ENCODE measurements at regions not wholly inside any gene's neighbourhood (a gene's known extent, or its start where the extent isn't known, plus 50 kb on each side); places are given as distances from the start of the nearest gene placed in this dataset.
"Not testable (repeated sequence)": the region's sequence is repeated elsewhere in the genome, so short reads cannot be mapped to it uniquely, and the experiment has no call there.

DNA sequence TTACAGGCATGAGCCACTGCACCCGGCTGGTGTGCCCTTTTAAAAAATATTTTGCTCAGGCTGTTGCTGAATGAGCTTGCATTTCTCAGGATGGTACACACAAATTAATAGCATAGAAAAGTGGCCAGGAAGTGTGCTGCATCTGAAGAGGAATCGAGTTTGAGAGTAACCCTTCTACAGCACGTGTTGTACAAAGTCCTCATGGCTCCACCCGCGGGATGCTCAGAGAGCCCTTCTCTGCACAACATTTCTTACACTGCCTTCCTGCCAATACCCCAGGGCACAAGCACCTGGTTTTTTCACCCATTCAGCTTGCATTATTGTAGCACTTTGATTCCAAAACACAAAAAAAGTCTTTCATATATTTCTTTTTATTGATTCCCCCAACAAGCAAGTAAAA lies 90.1 kb upstream of the NEDD4L start:
- no peak for DNase-seq (ENCODE audit: low read depth)

GRCh38 chr18:57951999-57952774 lies 91.8 kb upstream of the NEDD4L start:
- DNase-seq (ENCODE audit: low read depth): no peak

DNA sequence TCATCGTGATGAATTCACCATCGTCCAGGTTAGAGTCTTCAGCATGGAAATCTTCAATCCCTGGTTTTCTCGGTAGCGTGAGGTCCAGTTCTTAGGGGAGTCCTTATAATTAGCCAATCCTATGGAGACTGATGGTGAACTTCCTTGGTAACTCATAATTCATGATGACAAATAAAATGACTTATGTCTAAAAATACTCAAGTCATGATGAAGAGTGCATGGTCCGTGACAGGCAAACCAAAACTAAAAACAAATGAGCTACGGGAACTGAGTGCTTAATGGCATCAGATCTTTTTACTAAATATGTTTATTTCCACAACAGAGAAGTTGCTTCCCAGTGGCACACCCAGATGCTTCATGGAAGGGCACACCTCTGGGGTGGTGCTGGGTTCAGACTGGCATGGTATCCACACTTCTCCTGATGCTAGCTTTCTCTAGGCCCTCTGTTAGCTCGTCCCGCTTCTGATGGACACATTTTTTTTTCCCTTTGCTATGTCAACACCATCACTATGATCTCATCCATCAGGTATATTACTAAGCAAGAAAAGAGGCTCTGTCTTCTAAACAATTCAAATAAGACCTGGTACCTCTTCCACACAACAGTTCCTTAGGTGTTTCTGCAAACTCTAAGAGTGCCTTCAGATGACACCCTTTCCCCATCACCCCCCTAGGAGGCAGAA lies 92.8 kb upstream of the NEDD4L start:
- no peak for DNase-seq (ENCODE audit: low read depth)

DNA sequence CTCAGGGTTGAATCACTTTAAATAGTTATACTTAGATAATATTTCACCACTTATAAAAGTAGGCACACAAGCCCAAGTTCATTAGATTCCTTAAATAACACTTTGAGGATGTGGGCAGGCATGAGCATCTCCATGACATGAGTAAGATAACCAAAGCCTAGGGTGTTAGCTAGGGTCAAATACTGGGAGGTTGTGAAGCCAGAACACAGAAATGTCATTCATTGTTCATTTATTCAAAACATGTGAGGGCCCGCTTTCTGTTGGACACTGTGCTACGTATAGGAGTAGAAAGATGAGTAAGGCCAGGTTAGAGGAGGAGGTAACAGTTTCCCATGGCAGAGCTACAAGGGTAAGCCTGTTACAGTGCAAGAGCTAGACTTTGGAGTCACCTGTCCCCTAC lies 93.5 kb upstream of the NEDD4L start:
- no peak for DNase-seq (ENCODE audit: low read depth)

- DNase-seq (ENCODE audit: low read depth): not testable (repeated sequence)
These were observed 94.7 kb upstream of the NEDD4L start for GRCh38 chr18:57949335-57949734.

DNA sequence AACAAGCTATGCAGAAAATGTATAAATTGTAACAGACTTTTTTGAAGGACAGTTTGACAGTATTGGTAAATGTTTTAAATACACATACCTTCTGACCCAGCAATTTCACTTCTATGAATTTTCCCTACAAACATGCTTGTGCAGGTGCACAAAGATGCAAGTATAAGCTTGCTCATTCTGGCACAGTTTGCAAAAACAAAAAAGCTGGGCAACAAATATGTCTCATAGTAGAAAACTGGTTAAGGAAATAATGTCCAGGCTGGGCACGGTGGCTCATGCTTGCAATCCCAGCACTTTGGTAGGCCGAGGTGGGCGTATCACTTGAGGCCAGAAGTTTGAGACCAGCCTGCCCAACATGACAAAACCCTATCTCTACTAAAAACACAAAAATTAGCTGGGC lies 96.9 kb upstream of the NEDD4L start:
- no peak for DNase-seq (ENCODE audit: low read depth)

- no peak for DNase-seq (ENCODE audit: low read depth)
These were observed 100.3 kb upstream of the NEDD4L start for GRCh38 chr18:57943723-57944122.

- no peak for DNase-seq (ENCODE audit: low read depth)
These were observed 101.5 kb upstream of the NEDD4L start for GRCh38 chr18:57942493-57942892.

DNA sequence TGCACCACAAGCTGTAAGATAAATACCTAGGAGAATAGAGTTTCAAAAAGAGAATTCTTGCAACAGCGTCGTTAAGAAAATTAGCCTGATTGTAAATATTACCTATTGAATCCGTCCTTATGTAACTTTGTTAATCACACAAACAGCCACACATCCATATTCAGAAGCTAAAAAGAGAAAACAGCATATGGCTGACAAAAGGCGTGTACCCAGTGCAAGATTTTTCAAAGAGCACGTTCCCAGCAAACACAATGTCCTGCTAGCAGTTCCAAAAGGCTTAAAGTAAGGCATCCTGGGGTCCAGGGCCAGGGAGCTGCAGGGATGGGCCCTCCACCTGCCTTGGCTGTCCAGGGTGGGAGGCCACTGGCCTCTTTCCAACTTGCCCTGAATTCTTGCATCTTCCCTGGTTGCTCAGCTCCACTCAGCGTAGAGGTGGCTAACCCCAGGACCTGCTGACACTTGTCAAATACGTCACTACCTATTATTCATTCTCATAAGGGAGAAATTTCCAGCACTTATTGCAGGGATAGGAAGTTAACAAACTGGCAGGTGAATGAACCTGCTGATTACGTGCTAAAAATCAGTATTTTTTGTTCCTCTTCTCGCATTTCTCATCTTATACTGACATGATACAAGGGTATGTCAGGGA lies 102.1 kb upstream of the NEDD4L start:
- no peak for DNase-seq (ENCODE audit: low read depth)

- no peak for DNase-seq (ENCODE audit: low read depth)
These were observed 103.8 kb upstream of the NEDD4L start for GRCh38 chr18:57940166-57940660.

GRCh38 chr18:57934375-57934774 lies 109.7 kb upstream of the NEDD4L start:
- not testable (repeated sequence) for DNase-seq (ENCODE audit: low read depth)

DNA sequence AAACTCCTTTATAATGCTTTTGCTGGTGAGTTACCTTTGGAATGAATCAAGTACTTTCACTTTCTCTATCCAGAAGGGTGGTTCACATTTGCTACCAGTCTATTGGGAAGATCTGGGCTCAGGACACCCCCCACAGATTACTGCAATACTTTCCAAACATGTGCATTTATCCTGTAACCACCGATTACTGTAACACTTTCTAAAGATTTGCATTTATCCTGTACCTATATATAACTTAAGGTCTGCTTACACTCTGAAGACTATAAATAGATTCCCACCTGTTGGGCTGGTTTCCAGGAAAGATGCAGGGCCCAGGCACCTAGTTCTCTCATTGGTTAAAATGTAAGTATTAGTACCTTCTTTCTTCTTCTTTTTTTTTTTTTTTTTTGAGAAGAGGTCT lies 113.0 kb upstream of the NEDD4L start:
- no peak for DNase-seq (ENCODE audit: low read depth)

DNA sequence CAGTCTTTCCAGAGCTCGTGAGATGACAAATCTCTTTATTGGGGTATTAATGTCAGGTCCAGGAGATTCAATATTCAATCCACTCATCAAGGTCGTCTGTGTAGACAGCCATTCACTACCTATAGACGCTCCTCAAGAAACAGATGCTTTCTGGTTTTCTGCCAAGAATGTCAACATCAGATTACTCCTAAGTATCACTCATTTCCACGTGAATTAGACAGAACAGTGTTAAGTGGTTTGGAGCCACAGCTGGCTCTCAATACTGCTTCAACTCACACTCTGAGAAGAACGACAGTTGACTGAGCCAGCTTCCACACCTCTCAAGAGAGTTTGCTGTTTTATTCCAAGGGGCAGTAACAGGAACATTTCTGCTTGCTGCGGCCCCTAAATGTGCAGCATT lies 113.5 kb upstream of the NEDD4L start:
- DNase-seq (ENCODE audit: low read depth): no peak

- no peak for DNase-seq (ENCODE audit: low read depth)
These were observed 114.1 kb upstream of the NEDD4L start for GRCh38 chr18:57929922-57930321.

- DNase-seq (ENCODE audit: low read depth): no peak
These were observed 115.6 kb upstream of the NEDD4L start for GRCh38 chr18:57928466-57928865.

DNA sequence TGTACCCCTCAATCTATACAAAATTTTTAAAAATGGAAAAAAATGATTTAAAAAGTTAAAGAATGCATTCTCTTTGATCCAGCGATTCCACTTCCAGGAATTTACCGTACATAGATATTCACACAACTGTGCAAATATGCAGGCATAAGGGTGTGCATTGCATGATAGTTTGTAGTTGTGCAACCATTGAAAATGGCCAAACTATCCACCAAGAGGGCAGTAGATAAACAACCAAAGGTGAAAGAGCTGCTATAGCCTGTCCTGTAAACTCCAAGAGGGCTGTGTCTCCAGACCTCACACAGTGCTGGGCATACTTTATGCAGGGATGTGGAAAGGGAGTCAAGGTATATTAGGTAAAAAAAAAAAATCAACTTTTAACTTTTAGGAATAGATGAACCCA lies 116.5 kb upstream of the NEDD4L start:
- no peak for DNase-seq (ENCODE audit: low read depth)

GRCh38 chr18:57925706-57926105 lies 118.3 kb upstream of the NEDD4L start:
- DNase-seq (ENCODE audit: low read depth): no peak

- DNase-seq (ENCODE audit: low read depth): no peak
These were observed 120.4 kb upstream of the NEDD4L start for GRCh38 chr18:57923611-57924010.

DNA sequence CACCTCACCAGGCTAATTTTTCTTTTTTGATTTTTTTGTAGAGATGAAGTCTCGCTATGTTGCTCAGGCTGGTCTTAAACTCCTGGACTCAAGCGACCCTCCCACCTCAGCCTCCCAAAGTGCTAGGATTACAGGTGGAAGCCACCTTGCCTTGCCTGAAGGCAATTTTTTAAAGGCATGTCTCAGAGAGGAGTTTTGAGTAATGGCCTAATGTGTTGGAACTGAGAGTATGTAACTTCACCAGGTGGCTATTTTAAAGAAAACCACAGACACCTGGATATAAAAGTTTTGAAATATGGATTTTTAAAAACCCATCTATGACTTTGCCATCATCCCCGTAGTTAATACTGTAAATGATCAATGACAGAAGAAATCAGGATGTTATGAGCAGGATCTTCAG lies 119.8 kb upstream of the ATP8B1 start:
- no peak for DNase-seq (ENCODE audit: low read depth)

DNA sequence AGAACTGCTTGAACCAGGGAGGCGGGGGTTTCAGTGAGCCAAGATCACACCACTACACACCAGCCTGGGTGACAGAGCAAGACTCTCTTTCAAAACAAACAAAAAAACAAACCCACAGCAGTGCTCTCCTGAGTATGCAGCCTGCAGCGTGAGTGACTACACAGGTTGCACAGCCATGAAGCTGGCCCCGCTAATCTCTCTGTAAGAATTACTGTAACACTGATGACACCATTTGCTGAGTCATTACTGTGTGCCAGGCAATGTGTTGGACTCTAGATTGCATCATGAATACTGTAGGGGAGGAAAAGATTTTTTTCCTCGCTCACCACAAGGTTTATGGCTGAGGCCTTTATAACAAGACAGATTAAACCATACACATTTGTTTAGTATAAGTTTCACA lies 118.6 kb upstream of the ATP8B1 start:
- no peak for DNase-seq (ENCODE audit: low read depth)

DNA sequence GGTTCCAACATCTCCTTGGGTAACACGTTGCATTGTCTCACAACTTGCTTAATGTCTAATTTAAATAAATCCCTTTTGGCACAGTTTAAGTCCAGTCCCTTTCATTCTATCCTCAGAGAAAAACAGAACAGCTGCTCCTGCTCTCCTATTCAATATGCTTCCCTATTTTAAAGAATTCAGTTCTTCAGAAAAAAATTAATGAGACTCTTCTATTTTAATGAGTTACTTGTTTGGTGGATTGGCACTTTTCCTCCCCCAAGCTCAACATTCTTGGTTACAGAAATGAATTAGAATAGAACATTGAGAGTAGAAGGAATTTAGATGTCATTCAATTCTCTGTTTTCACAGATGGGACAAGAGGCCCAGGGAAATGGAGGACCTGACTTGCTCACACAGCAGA lies 116.9 kb upstream of the ATP8B1 start:
- DNase-seq (ENCODE audit: low read depth): no peak

GRCh38 chr18:57918601-57919000 lies 115.5 kb upstream of the ATP8B1 start:
- no peak for DNase-seq (ENCODE audit: low read depth)

- DNase-seq (ENCODE audit: low read depth): no peak
These were observed 113.6 kb upstream of the ATP8B1 start for GRCh38 chr18:57916684-57917083.

Measured in stimulated activated CD8-positive, alpha-beta memory T cell treated with anti-CD3 and anti-CD28 coated beads, Interleukin-4, amount 100 ng/mL, for 24 hours (primary cell).